Upper lobe of right lung (tissue), 1 donor: ENCODE measurements at regions not wholly inside any gene's neighbourhood (a gene's known extent, or its start where the extent isn't known, plus 50 kb on each side); places are given as distances from the start of the nearest gene placed in this dataset.

Source experiments
- ATAC-seq: fragments of 200-7000 bp; cut with Tn5 transposase; one replicate; pipeline ENCODE4 v1.9.1; 2020; ENCODE audit warnings: mild to moderate bottlenecking, moderate library complexity
- DNase-seq: peaks from one replicate; pipeline ENCODE4 v3.0.0-alpha.2; 2020
- H3K27ac ChIP-seq: fragments of 200-600 bp; one replicate; pipeline ENCODE4 v1.8.0; 2022
- H3K27me3 ChIP-seq: fragments of 200-600 bp; one replicate; pipeline ENCODE4 v1.8.0; 2022; ENCODE audit warnings: mild to moderate bottlenecking
- H3K36me3 ChIP-seq: fragments of 200-600 bp; one replicate; pipeline ENCODE4 v1.8.0; 2022
- H3K4me1 ChIP-seq: fragments of 200-600 bp; one replicate; pipeline ENCODE4 v1.8.0; 2022
- H3K4me3 ChIP-seq: fragments of 200-600 bp; one replicate; pipeline ENCODE4 v1.8.0; 2022; ENCODE audit warnings: mild to moderate bottlenecking
- H3K9me3 ChIP-seq: fragments of 200-600 bp; one replicate; pipeline ENCODE4 v1.8.0; 2022
- CTCF ChIP-seq: fragments of 200-600 bp; IDR thresholded peaks from one replicate; pipeline ENCODE4 v1.8.0; 2022; ENCODE audit warnings: antibody characterized with exemption
- intact Hi-C: fragments of 100-400 bp; cut with DNase I; formaldehyde crosslinking; loops from one replicate; pipeline ENCODE4 v1.11.0; 2022
- donor health status: DM: no; HTN: yes; CAD: no; lungs with severe emphysema.

- H3K4me1 ChIP-seq = no peaks in the 10 kb centered on the region
- no peaks in the 10 kb centered on the region for H3K36me3 ChIP-seq
- H3K27me3 ChIP-seq = no peaks in the 10 kb centered on the region
- no peak overlapping the region for H3K27ac ChIP-seq
- intact Hi-C loops = no loop called here
- no peak for TF ChIP-seq CTCF
- ATAC-seq (no peak), DNase-seq (no peak)
- H3K4me3 ChIP-seq = no peak overlapping the region
- H3K9me3 ChIP-seq = no peaks in the 10 kb centered on the region
Measured at GRCh38 chr7:153457746-153458145, 594.5 kb upstream of the DPP6 start.

- Histone ChIP-seq H3K27ac (no peak overlapping the region), H3K27me3 (no peaks in the 10 kb centered on the region), H3K36me3 (no peaks in the 10 kb centered on the region), H3K4me1 (no peaks in the 10 kb centered on the region), H3K9me3 (no peaks in the 10 kb centered on the region), H3K4me3 (no peak overlapping the region)
- DNase-seq (no peak), ATAC-seq (no peak)
- TF ChIP-seq CTCF = no peak
- intact Hi-C loops = no loop called here
Measured at GRCh38 chr7:153470004-153470671, 582.1 kb upstream of the DPP6 start.

GRCh38 chr7:153472516-153472915 is 579.7 kb upstream of the DPP6 start:
- TF ChIP-seq CTCF = no peak
- ATAC-seq (no peak), DNase-seq (no peak)
- Histone ChIP-seq H3K4me3 (no peak overlapping the region), H3K27me3 (no peaks in the 10 kb centered on the region), H3K9me3 (no peaks in the 10 kb centered on the region), H3K27ac (no peak overlapping the region), H3K36me3 (no peaks in the 10 kb centered on the region), H3K4me1 (no peaks in the 10 kb centered on the region)
- intact Hi-C loops = no loop called here

- Histone ChIP-seq H3K9me3 (no peaks in the 10 kb centered on the region), H3K27me3 (no peaks in the 10 kb centered on the region), H3K4me1 (no peaks in the 10 kb centered on the region), H3K4me3 (no peak overlapping the region), H3K36me3 (no peaks in the 10 kb centered on the region), H3K27ac (no peak overlapping the region)
- no peak for TF ChIP-seq CTCF
- ATAC-seq (no peak), DNase-seq (no peak)
- intact Hi-C loops = no loop called here
Measured at GRCh38 chr7:153473185-153473584, 579.0 kb upstream of the DPP6 start.

GRCh38 chr7:153475239-153475638 is 577.0 kb upstream of the DPP6 start:
- no peak for TF ChIP-seq CTCF
- no peak for ATAC-seq
- H3K4me1 ChIP-seq = no peaks in the 10 kb centered on the region

GRCh38 chr7:153476166-153476565 is 576.0 kb upstream of the DPP6 start:
- Histone ChIP-seq H3K36me3 (no peaks in the 10 kb centered on the region), H3K9me3 (no peaks in the 10 kb centered on the region), H3K4me3 (no peak overlapping the region), H3K27me3 (no peaks in the 10 kb centered on the region), H3K4me1 (no peaks in the 10 kb centered on the region), H3K27ac (no peak overlapping the region)
- TF ChIP-seq CTCF = no peak
- ATAC-seq (no peak), DNase-seq (no peak)
- intact Hi-C loops = no loop called here

More at GRCh38 chr7:153475239-153475638, 577.0 kb upstream of the DPP6 start:
- Histone ChIP-seq H3K36me3 (no peaks in the 10 kb centered on the region), H3K9me3 (no peaks in the 10 kb centered on the region), H3K27me3 (no peaks in the 10 kb centered on the region), H3K27ac (no peak overlapping the region), H3K4me3 (no peak overlapping the region)
- intact Hi-C loops = no loop called here
- no peak for DNase-seq
